IPS-11a (cell line): ENCODE measurements at regions not wholly inside any gene's neighbourhood (a gene's known extent, or its start where the extent isn't known, plus 50 kb on each side); places are given as distances from the start of the nearest gene placed in this dataset.
"Not testable (repeated sequence)": the region's sequence is repeated elsewhere in the genome, so short reads cannot be mapped to it uniquely, and the experiment has no call there.

Experiments used
- H3K4me3 ChIP-seq: one replicate; pipeline ENCODE4 v1.5.1; 2013; ENCODE audit warnings: low read depth, low read length, control low read depth

GRCh38 chr6:133786016-133786415, 102.9 kb upstream of the TCF21 start:
- H3K4me3 ChIP-seq: no peak overlapping the region

GRCh38 chr6:133787122-133787521, 101.8 kb upstream of the TCF21 start:
- no peak overlapping the region for H3K4me3 ChIP-seq

GRCh38 chr6:133787859-133788505, 100.9 kb upstream of the TCF21 start:
- H3K4me3 ChIP-seq: no peak overlapping the region

DNA sequence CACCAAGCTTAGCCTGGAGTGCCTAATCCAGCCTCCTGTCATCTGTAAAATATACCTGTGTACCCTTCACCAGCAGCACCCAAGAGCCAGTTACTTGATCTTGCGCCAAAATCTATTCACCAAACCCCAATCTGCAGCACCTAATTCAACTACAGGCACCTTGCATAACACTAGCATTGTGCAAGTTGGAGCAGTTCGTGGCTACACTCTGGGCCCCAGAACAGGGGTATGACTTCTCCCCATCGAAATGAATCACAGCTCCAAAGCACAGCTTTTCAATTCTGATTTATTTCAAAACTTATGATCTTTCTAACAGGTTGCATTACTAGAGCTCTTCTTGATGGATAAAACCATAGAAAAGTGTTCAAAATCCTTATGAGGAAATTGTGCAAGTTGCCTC, 100.4 kb upstream of the TCF21 start:
- no peak overlapping the region for H3K4me3 ChIP-seq

DNA sequence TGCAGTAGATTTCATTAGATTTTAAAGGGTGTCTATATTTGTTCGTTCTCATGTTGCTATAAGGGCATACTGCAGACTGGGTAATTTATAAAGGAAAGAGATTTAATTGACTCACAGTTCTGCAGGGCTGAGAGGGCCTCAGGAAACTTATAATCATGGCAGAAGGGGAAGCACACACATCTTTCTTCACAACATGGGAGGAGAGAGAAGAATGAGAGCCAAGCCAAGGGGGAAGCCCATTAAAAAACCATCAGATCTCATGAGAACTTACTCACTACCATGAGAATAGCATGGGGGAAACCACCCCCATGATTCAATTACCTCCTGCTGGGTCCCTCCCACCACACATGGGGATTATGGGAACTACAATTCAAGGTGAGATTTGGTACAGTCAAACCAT, 99.5 kb upstream of the TCF21 start:
- H3K4me3 ChIP-seq: not testable (repeated sequence)

DNA sequence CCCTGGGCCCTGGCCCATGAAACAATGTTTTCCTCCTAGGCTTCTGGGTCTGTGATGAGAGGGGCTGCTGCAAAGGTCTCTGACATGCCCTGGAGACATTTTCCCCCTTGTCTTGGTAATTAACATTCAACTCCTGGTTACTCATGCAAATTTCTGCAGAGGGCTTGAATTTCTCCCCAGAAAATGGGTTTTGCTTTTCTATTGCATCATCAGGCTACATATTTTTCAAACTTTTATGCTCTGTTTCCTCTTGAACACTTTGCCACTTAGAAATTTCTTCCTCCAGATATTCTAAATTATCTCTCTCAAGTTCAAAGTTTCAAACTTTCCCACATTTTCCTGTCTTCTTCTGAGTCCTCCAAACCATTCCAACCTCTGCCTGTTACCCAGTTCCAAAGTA, 98.2 kb upstream of the TCF21 start:
- not testable (repeated sequence) for H3K4me3 ChIP-seq

- not testable (repeated sequence) for H3K4me3 ChIP-seq
Measured at GRCh38 chr6:133795051-133795450, 93.9 kb upstream of the TCF21 start.

DNA sequence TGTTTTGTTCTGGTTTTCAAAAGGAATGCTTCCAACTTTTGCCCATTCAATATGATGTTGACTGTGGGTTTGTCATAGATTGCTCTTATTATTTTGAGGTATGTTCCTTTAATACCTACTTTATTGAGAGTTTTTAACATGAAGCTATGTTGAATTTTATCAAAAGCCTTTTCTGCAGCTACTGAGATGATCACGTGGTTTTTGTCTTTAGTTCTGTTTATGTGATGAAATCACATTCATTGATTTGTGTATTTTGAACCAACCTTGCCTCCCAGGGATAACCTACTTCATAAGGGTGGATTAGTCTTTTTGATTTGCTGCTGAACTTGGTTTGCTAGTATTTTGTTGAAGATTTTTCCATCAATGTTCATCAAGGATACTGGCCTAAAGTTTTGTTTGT, 92.7 kb upstream of the TCF21 start:
- no peak overlapping the region for H3K4me3 ChIP-seq

DNA sequence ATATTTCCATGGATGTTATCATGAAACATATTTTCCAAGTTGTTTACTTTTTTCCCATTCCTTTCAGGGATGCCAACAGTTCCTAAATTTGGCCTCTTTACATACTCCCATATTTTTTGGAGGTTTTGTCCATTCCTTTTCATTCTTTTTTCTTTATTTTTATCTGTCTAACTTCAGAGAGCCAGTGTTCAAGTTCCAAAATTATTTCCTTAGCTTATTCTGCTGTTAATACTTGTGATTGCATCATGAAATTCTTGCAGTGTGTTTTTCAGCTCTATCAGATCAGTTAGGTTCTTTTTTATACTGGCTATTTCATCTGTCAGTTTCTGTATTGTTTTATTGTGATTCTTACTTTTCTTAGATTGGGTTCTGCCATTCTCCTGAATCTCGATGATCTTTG, 89.9 kb upstream of the TCF21 start:
- H3K4me3 ChIP-seq: no peak overlapping the region

DNA sequence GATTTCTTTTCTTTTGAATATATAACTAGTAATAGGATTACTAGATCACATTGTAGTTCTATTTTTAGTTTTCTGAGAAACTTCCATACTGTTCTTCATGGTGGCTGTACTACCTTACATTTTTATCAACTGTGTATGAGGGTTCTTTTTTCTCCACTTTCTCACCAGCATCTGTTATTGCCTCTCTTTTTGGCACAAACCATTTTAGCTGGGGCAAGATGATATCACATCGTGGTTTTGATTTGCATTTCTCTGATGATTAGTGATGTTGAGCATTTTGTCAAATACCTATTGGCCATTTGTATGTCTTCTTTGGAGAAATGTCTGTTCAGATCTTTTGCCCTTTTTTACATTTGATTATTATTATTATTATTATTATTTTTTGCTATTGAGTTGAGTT, 86.1 kb upstream of the TCF21 start:
- H3K4me3 ChIP-seq: no peak overlapping the region

- no peak overlapping the region for H3K4me3 ChIP-seq
Measured at GRCh38 chr6:133804265-133804664, 84.6 kb upstream of the TCF21 start.

GRCh38 chr6:133805876-133806275, 83.0 kb upstream of the TCF21 start:
- H3K4me3 ChIP-seq: no peak overlapping the region

DNA sequence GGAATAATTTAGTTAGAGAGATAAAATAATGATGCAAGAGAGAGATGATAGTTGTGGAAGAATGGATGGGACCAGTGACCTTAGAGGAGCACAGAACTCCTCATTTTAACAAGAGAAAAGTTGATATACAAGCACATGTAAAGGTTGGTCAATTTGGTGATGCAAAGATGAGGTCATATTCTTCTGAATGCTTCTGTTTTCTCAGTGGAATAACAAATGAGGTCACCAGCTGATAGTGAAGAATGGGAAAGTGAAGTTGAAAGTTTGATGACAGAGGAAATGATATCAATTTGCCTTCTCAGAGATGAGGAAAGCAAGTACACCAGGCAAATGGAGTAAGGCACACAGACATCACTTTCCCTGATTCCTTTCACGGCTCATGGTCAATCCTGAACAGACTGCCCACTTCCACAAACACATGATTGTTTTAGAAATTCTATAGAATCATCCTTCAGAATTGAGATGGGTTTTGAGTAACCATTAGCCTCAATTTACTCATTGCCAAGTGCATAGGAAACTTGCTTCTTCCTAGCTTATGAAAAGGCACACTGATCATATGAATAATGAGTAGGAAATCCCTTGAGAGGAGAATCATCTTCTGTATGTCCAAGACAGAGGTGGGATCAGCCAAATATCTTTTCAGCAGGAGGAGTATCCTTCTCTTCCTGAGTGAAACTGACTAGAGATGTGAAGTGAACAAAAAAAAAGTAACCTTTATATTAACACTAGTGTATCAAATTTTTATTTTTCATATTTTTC, 82.4 kb upstream of the TCF21 start:
- no peak overlapping the region for H3K4me3 ChIP-seq

GRCh38 chr6:133807501-133807900, 81.4 kb upstream of the TCF21 start:
- no peak overlapping the region for H3K4me3 ChIP-seq

DNA sequence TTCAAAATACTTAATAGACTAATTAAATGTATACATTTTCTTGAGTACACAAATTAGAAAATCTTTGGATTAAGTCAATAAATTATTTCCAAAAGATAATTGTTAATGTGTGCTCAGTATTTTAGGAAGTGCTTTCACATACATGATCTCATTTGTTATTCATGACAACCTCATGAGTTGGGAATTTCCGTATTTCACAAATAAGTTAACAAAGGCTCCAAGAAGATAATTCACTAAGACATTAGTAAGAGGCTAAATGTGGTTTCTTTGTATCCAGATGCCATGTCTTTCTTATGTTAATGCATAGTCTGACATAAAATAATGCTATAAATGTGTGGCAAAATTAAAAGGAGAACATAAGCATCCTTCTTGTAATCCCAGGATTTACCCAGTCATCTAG, 79.5 kb upstream of the TCF21 start:
- no peak overlapping the region for H3K4me3 ChIP-seq

DNA sequence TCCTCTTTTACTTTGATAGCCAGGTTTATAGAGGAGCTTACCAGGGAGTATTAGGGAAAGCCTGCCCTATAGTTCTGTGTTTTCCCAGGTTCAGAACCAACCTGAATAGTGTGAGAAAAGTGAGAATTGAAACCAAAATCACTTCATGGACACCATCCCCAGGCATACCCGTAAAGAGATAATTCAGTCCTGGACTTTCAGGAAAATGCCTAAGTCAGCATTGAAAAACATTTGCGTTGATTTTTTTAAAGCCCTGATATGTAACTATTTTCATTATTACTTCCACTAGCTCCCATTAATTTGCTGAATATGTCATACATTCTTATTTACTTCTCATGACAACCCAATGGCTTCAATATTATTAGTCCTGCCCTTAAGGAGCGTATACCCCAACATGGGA, 77.4 kb upstream of the TCF21 start:
- H3K4me3 ChIP-seq: no peak overlapping the region

- not testable (repeated sequence) for H3K4me3 ChIP-seq
Measured at GRCh38 chr6:133812446-133812845, 76.5 kb upstream of the TCF21 start.

DNA sequence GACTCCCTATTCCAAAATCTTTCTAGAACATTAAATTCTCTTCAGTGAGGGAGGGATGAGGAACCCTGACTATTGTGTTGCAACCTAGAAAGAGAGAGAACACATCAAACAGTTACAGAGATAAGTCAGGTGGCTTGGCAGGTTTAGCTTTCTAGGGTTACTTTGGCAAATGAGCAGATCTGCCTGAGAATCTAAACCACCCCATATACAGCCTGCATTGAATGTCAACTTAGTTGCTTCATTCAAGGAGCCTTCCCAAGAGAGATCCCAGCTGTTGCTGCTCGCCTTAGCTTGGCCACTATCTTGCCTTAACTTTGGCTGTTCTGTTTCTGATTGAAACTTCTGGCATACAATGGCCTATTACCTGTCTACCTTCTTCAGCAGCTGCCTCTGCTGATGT, 74.7 kb upstream of the TCF21 start:
- no peak overlapping the region for H3K4me3 ChIP-seq

DNA sequence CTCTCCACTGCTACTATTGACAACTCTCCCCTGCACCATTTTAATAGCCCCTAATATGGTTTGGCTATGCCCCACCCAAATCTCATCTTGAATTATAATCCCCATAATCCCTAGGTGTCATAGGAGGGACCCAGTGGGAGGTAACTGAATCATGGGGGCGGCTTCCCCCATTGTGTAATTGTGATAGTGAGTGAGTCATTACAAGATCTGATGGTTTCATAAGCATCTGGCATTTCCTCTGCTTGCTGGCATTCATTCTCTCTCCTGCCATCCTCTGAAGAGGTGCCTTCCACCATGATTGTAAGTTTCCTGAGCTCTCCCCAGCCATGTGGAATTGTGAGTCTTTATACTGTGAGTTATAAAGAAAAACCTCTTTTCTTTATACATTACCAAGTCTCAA, 74.1 kb upstream of the TCF21 start:
- no peak overlapping the region for H3K4me3 ChIP-seq

- H3K4me3 ChIP-seq: no peak overlapping the region
Measured at GRCh38 chr6:133815313-133815712, 73.6 kb upstream of the TCF21 start.

GRCh38 chr6:133816171-133816570, 72.7 kb upstream of the TCF21 start:
- H3K4me3 ChIP-seq: no peak overlapping the region

- no peak overlapping the region for H3K4me3 ChIP-seq
Measured at GRCh38 chr6:133817460-133818047, 71.4 kb upstream of the TCF21 start.
